Neural progenitor cell (in vitro differentiated cells): ENCODE measurements at regions not wholly inside any gene's neighbourhood (a gene's known extent, or its start where the extent isn't known, plus 50 kb on each side); places are given as distances from the start of the nearest gene placed in this dataset.

ENCODE experiments used
- CTCF ChIP-seq: fragments of 200-600 bp; sonication (generic); IDR thresholded peaks from 2 replicates; pipeline ENCODE4 v1.5.1; 2017; ENCODE audit warnings: antibody characterized with exemption, mild to moderate bottlenecking
- EZH2 ChIP-seq: fragments of 200-600 bp; sonication (generic); IDR thresholded peaks from 2 replicates; pipeline ENCODE4 v1.6.1; 2017; ENCODE audit warnings: antibody characterized with exemption, mild to moderate bottlenecking, moderate library complexity

GRCh38 chr14:97642631-97643030 lies 845.4 kb downstream of the VRK1 start:
- no peak for TF ChIP-seq CTCF
- TF ChIP-seq EZH2 = no peak
